Fibroblast of pulmonary artery (primary cell): ENCODE measurements at regions not wholly inside any gene's neighbourhood (a gene's known extent, or its start where the extent isn't known, plus 50 kb on each side); places are given as distances from the start of the nearest gene placed in this dataset.
"Not testable (repeated sequence)": the region's sequence is repeated elsewhere in the genome, so short reads cannot be mapped to it uniquely, and the experiment has no call there.

Experiments
- DNase-seq: peaks from one replicate; pipeline ENCODE4 v3.0.0-alpha.2; 2010; ENCODE audit warnings: low read depth
- H3K4me3 ChIP-seq: replicated peaks from 2 replicates; pipeline ENCODE4 v1.5.1; 2011; ENCODE audit warnings: low read depth, mild to moderate bottlenecking, control low read depth, low read length, moderate library complexity
- CTCF ChIP-seq: IDR thresholded peaks from 2 replicates; pipeline ENCODE4 v1.5.1; 2011; ENCODE audit warnings: mild to moderate bottlenecking, control low read depth, low read length, inconsistent platforms; ENCODE audit errors: missing control alignments

DNA sequence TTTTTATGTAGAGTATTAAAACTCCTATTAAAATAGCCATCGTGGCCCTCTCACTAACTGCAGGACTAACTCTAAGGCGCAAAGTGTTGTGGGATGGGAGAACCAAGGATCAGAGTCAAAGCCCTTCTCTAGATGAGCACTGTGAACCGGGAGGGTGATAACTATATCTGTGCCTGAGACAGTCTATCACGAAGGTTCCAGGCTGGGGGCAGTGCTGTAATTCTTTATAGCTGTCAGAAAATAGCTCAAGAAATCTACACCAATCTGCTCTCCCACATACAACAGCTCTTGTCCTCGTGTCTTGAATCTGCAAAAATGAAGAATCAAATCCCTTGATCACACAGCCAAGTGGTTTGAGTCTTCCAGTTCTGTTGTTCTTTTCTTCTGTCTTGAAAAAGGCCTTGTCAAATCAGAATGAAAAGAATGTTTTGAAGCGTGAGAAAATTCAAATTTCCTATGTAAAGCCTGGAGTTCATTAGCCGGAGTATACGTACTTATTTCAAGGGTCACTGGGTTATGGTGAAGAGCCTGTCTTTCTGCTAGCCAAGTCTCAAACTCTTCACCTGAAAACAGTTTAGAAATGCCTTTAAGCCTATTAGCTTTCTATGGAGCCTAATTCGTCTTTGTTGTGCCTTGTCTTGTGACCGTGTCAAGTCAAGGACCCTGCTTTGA, 185.3 kb upstream of the NECTIN3 start:
- TF ChIP-seq CTCF, result no peak
- DNase-seq, result no peak

GRCh38 chr3:110887176-110887575, 184.4 kb upstream of the NECTIN3 start:
- no peak overlapping the region for H3K4me3 ChIP-seq
- DNase-seq, result no peak
- TF ChIP-seq CTCF, result no peak

More for the DNA sequence above, 185.3 kb upstream of the NECTIN3 start:
- no peak overlapping the region for H3K4me3 ChIP-seq

DNA sequence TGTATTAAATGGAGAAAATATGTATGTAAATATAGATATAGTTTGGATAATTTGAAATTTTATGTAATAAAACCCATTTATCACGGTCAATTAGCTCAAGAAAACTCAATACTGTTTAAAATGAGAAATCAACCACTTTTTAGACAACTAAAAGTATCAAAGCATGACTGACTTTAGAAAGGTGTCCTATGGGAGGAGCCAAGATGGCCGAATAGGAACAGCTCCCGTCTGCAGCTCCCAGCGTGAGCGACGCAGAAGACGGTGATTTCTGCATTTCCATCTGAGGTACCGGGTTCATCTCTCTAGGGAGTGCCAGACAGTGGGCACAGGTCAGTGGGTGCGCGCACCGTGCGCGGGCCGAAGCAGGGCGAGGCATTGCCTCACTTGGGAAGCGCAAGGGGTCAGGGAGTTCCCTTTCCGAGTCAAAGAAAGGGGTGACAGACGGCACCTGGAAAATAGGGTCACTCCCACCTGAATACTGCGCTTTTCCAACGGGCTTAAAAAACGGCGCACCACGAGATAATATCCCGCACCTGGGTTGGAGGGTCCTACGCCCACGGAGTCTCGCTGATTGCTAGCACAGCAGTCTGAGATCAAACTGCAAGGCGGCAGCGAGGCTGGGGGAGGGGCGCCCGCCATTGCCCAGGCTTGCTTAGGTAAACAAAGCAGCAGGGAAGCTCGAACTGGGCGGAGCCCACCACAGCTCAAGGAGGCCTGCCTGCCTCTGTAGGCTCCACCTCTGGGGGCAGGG, 182.8 kb upstream of the NECTIN3 start:
- DNase-seq, H3K4me3 ChIP-seq: not testable (repeated sequence)

- not testable (repeated sequence) for H3K4me3 ChIP-seq, DNase-seq
Observed at GRCh38 chr3:110889376-110889699, 182.3 kb upstream of the NECTIN3 start.

DNA sequence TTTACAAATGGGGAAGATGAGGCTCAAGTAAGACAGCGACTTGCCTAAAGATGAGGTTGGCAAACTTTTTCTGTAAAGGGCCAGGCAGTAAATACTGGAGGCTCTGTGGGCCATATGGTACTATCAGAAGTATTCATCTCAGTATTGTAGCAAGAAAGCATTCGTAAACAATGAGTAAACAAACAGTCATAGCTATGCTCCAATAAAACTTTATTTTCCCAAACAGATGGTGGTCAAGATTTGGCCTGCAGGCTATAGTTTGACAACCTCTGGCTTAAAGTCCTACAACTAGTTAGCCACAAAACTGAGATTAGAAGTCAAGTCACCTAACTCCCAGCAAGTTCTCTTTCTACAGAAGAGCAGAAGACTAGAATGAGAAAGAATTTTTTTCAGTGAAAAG, 177.0 kb upstream of the NECTIN3 start:
- TF ChIP-seq CTCF, result no peak
- DNase-seq, result no peak
- no peak overlapping the region for H3K4me3 ChIP-seq

DNA sequence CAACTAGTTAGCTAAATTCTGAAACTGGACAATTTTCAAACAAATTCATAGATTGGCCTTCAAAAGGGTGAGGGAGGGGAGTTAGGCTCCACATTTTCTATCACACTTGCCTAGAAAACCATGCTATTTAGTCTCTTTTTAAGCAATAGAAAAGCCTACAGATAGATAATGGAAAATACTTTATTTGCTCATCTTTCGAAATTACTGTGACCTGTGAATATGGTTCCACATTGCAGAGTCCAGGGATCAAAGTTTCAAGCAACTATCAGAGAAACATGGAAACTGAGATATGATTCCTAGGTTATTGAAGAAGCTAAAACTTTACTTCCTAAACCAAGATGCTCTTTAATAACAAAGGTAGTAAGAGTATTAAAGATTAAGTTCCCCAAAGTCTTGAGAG, 176.6 kb upstream of the NECTIN3 start:
- H3K4me3 ChIP-seq, result no peak overlapping the region
- DNase-seq, result no peak
- no peak for TF ChIP-seq CTCF

- TF ChIP-seq CTCF, result no peak
- no peak for DNase-seq
- no peak overlapping the region for H3K4me3 ChIP-seq
Observed at GRCh38 chr3:110897046-110897445, 174.6 kb upstream of the NECTIN3 start.

DNA sequence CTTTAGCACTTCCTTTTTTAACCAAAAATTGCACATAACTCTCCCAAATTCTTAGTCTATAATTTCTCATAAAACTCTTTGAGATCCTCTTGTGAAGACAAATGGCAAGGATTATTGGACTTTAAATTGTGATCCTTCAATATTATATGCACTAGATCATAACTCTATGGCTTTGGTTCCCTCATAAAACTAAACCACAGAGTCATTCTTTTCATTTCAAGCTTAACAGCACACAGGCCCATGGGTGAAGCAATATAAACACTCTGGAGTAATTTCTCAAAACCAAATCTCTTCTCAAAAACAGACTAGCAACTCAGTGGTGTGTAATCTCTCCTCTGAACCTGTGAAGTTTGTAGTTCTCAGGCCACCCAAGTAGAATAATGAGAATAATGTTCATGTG, 171.0 kb upstream of the NECTIN3 start:
- DNase-seq, result peak; percentile 10
- H3K4me3 ChIP-seq, result no peak overlapping the region
- no peak for TF ChIP-seq CTCF
